ENCODE measurements at regions not wholly inside any gene's neighbourhood (a gene's known extent, or its start where the extent isn't known, plus 50 kb on each side); places are given as distances from the start of the nearest gene placed in this dataset.
"Not testable (repeated sequence)": the region's sequence is repeated elsewhere in the genome, so short reads cannot be mapped to it uniquely, and the experiment has no call there.

DNA sequence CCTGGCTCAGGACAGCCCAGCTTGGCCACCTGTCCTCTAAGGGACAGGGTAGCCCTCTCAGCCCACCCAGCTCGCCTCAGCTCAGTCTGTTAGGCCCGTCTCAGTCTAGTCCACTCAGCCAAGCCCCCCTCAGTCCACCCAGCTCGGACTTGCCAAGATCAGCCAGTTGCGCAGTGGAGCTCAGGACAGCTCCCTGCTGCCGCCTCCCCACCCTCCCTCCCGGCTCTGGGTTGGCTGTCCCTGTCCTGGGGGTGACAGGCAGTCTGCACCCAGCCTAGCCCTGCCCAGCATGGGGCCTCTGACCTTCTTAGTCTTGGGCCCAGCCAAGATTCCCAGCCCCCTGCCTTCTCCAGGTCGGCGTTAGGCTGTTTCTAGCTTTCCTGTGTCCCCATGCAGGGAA, 196.9 kb downstream of the TMEM121 start:
- DNase-seq (ENCODE audit: low read depth); H3K4me3 ChIP-seq (ENCODE audit: low read length): not testable (repeated sequence)

DNA sequence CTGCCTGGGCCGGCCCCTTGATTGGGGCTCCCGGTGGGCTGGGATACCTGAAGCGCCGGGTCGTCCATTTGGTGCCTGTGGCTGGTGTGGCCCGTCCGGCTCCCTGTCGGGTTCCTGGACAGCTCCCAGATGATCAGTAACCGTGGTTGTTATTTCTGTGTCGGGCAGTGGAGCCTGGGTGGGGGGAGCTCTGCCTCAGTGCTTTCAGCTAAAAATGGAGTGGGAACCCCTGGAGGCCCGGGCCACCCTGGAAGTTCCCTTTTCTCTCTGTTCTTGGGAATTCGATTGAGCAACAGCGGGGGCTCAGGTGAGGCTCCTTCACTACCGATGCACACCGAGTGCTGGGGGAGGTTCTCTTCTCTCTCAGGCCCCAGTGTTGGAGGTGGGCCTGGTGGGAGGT, 197.4 kb downstream of the TMEM121 start:
- DNase-seq (ENCODE audit: low read depth); H3K4me3 ChIP-seq (ENCODE audit: low read length): not testable (repeated sequence)

DNA sequence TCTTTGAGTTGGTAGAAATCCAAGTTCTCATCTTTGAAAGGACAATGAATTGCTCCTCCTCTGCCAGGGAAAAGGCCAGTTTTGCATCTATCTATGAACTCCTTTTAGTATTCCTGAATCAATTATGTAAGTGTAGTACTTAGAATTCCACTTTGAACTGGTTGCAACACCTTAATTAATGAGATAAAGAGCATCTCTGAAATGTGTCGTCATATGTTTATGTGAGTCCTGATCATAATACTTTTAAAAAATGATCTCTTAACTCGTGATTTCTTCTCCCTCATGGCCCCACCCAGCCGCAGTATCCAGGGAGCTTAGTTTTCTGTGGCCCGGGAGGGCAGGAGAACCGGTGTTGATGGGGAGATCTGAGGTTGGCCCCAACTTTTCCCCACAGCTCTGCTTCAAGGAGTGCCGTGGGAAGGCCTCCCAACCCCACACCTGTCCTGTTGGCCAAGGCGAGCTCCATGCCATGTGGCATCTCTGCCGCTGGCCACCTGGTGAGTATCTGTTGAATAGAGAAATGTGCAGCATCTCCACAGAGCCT, 203.5 kb downstream of the TMEM121 start:
- H3K4me3 ChIP-seq (ENCODE audit: low read length); DNase-seq (ENCODE audit: low read depth): not testable (repeated sequence)

DNA sequence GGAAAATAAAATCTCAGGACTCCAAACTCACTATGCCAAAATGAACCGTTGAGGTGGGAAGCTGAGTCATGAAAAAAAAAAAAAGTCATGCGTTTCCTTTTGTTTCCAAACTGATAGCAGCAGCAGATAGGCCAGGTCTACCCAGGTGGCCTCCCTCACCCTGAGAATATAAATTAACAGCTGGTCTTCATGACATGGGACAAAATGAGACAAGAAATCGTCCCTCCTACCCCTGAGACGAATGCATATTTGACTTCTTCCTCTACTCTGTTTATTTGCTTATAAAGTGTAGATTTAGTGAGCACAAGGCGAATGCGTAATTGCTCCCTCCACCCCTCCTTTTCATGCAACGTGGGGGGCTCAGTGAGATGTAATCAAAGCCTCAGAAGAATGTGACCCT, 204.3 kb downstream of the TMEM121 start:
- not testable (repeated sequence) for DNase-seq (ENCODE audit: low read depth); H3K4me3 ChIP-seq (ENCODE audit: low read length)

DNA sequence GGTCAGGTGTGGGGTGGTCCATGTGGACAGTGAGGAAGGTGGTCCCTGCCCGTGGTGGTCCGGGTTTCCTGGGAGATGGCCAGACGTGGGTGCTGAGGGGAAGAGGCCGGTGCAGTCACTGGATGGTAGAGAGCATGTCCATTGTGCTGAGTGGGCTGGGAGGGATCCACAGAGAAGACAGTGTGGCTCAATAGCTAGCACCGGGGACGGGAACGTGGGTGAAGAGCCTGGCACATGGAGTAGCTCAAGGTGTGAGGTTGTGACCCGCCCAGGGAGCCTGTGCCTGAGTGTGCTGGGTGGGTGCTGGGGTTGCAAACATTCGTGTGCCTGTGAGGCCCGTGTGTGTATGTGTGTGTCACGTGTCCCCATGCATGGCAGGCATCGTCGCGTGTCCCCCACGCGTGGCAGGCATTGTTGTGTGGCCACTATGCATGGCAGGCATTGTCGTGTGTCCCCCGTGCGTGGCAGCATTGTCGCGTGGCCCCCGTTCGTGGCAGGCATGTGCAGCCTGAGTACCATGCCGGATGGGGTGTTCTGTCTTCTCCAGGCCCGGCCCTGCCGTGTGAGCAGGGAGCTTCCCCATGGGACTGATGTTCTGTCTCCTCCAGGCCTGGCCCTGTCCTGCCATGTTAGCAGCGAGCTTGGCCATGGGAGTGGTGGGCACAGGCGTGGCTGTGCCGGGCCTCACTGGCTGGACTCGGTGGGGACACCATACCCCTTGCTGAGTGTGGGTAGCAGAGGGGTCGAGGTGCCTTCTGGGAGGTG, 205.0 kb downstream of the TMEM121 start:
- not testable (repeated sequence) for DNase-seq (ENCODE audit: low read depth)

DNA sequence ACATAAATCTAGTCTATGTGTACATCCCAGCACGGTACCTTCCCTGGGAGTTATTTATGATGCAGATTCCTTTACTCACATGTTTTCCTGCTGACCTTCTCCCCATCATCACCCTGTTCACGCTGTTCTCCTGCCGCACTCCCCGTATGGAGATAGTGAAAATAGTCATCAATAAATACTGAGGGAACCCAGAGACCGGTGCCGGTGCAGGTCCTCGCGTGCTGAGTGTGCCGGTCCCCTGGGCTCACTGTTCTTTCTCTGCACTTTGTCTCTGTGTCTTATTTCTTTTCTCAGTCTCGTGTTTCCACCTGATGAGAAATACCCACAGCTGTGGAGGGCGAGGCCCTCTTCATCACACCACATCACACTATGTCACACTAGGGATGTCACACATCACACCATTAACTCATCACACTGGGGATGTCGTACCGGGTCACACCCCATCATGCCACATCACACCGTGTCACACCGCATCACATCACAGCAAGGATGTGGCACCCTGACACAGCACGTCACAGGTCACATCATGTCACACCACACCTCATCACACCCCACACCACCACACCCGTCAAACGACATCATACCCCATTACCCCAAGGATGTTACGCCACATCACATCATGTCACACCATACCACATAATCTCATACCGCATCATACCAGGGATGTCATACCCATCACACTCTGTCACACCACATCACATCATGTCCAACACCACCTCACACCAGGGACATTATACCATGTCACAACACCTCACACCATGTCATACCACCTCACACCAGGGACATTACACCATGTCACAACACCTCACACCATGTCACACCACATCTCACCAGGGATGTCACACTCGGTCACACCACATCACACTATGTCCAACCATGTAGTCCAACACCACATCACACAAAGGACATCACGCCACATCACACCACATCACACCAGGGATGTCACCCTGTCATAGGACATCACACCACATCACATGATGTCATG, 207.0 kb downstream of the TMEM121 start:
- no peak for DNase-seq (ENCODE audit: low read depth)
- H3K4me3 ChIP-seq (ENCODE audit: low read length) = no peak overlapping the region
- TF ChIP-seq, protein P1, sequence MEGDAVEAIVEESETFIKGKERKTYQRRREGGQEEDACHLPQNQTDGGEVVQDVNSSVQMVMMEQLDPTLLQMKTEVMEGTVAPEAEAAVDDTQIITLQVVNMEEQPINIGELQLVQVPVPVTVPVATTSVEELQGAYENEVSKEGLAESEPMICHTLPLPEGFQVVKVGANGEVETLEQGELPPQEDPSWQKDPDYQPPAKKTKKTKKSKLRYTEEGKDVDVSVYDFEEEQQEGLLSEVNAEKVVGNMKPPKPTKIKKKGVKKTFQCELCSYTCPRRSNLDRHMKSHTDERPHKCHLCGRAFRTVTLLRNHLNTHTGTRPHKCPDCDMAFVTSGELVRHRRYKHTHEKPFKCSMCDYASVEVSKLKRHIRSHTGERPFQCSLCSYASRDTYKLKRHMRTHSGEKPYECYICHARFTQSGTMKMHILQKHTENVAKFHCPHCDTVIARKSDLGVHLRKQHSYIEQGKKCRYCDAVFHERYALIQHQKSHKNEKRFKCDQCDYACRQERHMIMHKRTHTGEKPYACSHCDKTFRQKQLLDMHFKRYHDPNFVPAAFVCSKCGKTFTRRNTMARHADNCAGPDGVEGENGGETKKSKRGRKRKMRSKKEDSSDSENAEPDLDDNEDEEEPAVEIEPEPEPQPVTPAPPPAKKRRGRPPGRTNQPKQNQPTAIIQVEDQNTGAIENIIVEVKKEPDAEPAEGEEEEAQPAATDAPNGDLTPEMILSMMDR (conservative IDR thresholded peaks at IDR 0.05; ENCODE audit: low read length) = no peak

More for the DNA sequence above, 205.0 kb downstream of the TMEM121 start:
- not testable (repeated sequence) for H3K4me3 ChIP-seq (ENCODE audit: low read length)

DNA sequence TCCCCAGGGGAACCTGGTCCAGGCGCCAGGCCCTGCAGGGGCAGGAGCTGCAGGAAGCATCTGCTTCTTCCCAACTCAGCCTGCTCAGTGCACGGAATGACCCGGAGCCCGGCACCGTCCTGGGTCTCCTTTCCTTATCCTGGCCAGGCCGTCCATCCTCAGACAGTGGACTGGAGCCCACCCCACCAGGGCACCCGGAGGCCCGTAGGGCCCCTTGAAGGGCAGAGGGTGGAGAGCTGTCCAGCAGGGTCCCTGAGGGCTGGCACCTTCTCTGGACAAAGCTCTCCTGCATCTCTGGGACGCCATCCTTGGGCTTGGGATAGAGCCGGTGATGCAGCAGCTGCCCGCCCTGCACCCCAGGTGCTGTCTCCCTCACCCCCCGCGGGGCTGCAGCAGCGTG, 207.9 kb downstream of the TMEM121 start:
- DNase-seq (ENCODE audit: low read depth); H3K4me3 ChIP-seq (ENCODE audit: low read length): not testable (repeated sequence)

DNA sequence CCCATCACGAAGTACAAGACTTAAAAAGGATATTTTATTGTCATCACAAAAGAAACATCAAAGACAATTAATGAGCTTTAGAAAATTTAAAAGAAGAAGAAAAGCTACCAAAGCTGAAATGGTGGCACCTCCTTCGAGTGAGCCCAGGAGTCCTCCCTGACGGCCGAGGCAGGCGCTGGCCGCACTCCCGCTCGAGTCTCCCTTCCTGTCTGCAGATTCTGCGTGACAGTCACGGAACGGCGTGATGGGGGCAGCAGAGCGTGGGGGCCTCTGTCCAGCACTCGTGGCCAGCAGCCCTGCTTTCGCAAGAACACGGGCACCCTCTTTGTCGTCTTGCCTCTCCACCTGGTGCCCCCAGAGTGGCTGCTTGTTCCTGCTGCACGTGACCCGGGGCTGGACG, 209.9 kb downstream of the TMEM121 start:
- not testable (repeated sequence) for H3K4me3 ChIP-seq (ENCODE audit: low read length); DNase-seq (ENCODE audit: low read depth)

DNA sequence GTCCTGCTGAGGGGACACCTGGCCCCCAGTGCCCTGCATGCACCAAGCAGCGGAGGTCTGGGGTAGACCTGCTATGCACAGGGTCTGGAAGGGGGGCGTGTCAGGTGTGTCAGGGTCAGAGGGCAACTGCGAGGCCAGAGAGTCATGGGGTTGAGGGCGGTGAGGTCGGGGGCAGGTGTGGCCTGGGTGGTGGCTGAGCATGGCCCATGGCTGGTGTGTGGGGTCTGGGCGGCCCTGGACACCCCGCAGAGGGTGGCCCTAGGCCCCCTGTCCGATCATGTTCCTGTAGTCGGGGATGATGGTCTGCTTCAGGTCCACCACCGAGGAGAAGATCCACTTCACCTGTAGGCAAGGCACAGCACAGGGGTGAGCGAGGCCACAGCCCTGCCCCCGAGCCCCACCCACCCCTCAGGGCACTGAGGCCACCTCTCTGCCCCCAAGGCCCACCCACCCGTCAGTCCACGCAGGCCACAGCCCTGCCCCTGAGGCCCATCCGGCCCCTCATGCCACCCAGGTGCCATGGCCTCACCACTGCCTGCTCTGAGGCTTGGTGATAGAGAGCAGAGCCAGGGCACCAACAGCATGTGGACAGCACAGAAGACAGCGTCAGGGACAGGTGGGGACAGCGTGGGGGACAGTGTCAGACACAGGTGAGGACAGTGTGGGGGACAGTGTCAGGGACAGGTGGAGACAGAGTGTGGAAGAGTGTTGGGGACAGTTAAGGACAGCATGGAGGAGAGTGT, 211.3 kb downstream of the TMEM121 start:
- TF ChIP-seq, protein P1 (conservative IDR thresholded peaks at IDR 0.05; ENCODE audit: low read length) = no peak
- DNase-seq (ENCODE audit: low read depth) = no peak
- H3K4me3 ChIP-seq (ENCODE audit: low read length) = no peak overlapping the region

DNA sequence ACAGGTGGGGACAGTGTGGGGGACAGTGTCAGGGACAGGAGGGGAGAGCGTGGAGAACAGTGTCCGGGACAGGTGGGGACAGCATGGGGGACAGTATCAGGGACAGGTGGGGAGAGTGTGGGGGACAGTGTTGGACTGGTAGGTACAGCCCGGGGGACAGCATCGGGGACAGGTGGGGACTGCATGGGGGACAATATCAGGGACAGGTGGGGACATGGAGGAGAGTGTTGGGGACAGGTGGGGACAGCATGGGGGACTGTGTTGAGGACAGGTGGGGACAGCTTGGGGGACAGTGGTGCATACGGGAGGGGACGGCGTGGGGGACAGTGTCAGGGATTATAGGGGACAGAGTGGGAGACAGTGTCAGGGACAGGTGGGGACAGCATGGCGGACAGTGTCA, 212.3 kb downstream of the TMEM121 start:
- DNase-seq (ENCODE audit: low read depth) = no peak
- H3K4me3 ChIP-seq (ENCODE audit: low read length) = no peak overlapping the region
- TF ChIP-seq, protein P1 (conservative IDR thresholded peaks at IDR 0.05; ENCODE audit: low read length) = no peak
